H7 (cell line): ENCODE measurements at regions not wholly inside any gene's neighbourhood (a gene's known extent, or its start where the extent isn't known, plus 50 kb on each side); places are given as distances from the start of the nearest gene placed in this dataset.

Experiments
- DNase-seq: peaks from one replicate; pipeline ENCODE4 v3.0.0; 2012
- H3K27me3 ChIP-seq: 2 replicates; pipeline ENCODE4 v1.6.0; 2011; ENCODE audit warnings: mild to moderate bottlenecking, low read length; ENCODE audit not compliant: control insufficient read depth, insufficient read depth
- H3K36me3 ChIP-seq: replicated peaks from 2 replicates; pipeline ENCODE4 v1.5.1; 2011; ENCODE audit warnings: low read length; ENCODE audit not compliant: control insufficient read depth, insufficient read depth
- H3K4me3 ChIP-seq: 2 replicates; pipeline ENCODE4 v1.5.1; 2011; ENCODE audit warnings: low read depth, mild to moderate bottlenecking, control low read depth, low read length, moderate library complexity; ENCODE audit not compliant: insufficient read depth

DNA sequence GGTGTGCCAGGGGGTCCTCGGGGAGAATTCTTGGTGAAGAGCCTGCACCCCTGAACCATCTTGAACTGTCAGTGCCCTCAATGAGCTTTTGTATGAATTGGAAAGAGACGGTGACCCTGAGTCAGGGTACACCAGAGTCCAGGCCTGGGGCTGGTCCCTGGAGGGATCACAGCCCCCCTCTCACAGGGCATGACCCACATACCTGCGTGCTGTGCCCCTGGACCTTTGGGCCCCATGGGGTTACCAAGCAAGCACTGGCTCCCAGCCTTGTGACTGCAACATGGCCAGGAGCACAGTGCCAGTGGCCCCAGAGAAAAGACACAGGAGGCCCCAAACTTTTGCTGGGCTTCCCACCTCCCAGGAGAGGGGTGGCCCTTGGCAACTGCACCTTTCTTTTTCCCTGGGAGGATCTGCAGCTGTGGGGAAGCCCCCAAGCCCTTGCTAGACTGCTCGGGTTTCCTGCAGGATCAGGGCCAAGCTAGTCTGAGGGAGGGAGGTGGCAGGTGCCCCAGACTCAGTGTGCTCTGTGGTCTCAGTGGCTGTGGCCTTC, 153.5 kb downstream of the ZNF248 start:
- Histone ChIP-seq H3K36me3 (no peaks in the 10 kb centered on the region), H3K27me3 (no peaks in the 10 kb centered on the region), H3K4me3 (no peak overlapping the region)
- peak; percentile 4 for DNase-seq

DNA sequence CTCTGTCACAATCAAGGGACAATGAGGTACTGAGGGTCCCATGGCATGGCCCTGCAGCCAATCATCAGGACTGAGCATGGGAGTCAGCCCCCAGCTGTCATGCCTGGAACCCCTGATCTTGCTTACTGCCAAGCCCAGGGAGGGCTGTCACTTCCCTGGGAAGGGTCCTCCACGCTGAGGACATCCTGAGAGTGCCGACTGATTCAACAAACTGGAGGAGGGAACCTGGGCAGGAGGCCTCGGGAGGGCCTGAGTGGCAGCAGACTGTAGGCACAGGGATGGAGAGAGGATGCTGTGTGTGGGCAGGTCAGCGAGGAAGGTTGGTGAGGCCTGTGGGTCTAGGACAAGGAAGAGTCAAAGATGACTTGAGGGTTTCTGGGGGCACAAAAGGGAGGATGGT, 154.3 kb downstream of the ZNF248 start:
- H3K27me3 ChIP-seq, result no peaks in the 10 kb centered on the region
- no peak overlapping the region for H3K4me3 ChIP-seq
- no peak for DNase-seq
- no peaks in the 10 kb centered on the region for H3K36me3 ChIP-seq

DNA sequence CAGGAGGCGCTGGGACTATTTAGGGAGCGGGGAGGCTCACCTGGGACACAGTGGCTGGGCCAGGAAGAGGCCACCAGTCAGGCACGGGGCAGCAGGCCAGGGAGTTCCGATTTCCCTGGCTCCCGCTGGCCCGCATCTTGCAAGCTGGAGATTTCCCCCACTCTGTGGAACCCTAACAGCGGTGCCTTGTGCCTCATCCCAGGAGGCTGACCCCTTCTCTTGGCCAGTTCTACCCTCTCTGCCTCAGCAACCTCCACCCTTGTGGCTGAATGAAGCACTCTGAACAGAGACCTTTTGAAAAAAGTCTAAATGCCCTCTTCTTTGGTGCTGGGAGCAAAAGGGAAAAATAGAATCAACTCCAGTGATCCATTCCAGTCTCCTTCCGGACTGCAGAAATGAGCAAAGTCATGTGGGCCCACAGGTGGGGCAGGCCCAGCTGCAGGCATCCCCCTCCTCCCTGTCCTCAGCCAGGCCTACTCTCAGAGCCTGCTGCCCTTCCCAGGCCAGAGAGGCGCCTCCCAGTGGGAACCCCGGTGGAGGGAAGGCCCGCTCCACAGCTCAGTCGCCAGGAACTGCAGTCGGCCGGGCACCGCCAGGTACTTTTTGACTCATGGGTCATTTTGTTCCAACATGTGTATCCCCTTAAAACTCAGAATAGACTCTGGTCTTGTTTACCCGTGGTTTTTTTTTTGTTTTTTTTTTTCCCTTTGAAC, 155.5 kb downstream of the ZNF248 start:
- Histone ChIP-seq H3K4me3 (no peak overlapping the region), H3K36me3 (no peaks in the 10 kb centered on the region), H3K27me3 (no peaks in the 10 kb centered on the region)
- DNase-seq, result peak; percentile 23

DNA sequence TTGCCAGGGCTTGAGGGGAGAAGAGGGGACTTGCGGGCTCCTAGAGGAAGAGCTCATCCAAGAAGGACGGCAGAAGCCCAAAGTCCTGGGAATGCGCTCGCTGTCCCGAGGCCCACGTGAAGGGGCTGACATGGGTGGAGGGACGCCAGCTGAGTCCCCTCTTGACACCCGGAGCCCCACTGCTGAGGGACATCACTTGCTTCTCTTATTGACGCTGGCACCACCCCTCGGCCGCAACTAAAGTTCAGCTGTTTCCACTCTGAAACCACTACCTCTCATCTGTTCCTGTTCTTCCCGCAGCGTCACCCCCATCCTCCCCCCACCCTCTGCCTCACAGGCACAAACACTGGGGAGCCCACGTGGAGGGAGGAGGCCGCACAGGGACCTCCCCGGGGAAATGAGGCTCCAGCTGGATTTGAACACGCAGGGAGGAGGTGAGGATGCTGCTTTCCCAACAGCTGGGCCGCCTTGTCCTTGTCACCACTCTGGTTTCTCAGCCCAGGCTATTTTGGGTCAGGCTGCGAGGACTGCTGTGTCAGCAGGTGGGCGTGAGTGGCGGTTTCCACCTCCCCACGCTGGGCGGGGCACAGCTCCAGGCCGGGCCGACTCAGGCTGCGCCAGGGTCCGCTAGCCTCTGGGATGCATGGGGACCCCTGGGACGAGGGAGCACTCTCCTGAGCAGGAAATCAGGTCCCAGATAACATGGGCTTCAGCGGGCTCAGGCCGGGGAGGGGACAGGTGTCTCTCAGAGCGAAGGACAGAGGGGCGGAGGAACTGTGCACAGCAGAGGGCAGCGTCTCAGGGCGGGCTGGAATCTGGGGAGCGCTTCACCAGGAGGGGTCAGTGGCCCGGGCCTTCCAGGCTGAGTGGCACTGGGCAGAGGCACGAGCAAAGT, 156.3 kb downstream of the ZNF248 start:
- DNase-seq, result peak; percentile 24
- H3K4me3 ChIP-seq, result no peak overlapping the region
- H3K27me3 ChIP-seq, result no peaks in the 10 kb centered on the region
- no peaks in the 10 kb centered on the region for H3K36me3 ChIP-seq

DNA sequence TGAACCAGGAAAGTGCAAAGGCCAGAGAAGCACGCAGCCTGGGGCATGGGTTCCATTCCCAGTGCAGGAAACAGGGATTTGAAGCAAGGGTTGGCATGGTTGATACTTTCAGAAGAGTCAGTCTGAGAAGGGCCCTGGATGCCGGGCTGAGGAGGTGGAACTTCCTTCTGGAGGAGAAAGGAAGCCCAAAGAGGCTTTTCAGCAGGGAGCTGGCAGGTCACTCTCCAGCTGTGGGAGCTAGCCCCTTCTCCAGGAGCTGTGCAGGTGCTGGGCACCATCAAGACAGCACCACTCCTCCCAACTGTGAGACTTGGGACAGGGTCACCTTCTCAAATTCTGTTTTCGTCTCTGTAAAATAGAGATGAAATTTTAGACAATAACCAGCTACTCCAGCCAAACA, 169.8 kb downstream of the ZNF248 start:
- no peak for DNase-seq
- Histone ChIP-seq H3K36me3 (no peaks in the 10 kb centered on the region), H3K4me3 (no peak overlapping the region), H3K27me3 (no peaks in the 10 kb centered on the region)

DNA sequence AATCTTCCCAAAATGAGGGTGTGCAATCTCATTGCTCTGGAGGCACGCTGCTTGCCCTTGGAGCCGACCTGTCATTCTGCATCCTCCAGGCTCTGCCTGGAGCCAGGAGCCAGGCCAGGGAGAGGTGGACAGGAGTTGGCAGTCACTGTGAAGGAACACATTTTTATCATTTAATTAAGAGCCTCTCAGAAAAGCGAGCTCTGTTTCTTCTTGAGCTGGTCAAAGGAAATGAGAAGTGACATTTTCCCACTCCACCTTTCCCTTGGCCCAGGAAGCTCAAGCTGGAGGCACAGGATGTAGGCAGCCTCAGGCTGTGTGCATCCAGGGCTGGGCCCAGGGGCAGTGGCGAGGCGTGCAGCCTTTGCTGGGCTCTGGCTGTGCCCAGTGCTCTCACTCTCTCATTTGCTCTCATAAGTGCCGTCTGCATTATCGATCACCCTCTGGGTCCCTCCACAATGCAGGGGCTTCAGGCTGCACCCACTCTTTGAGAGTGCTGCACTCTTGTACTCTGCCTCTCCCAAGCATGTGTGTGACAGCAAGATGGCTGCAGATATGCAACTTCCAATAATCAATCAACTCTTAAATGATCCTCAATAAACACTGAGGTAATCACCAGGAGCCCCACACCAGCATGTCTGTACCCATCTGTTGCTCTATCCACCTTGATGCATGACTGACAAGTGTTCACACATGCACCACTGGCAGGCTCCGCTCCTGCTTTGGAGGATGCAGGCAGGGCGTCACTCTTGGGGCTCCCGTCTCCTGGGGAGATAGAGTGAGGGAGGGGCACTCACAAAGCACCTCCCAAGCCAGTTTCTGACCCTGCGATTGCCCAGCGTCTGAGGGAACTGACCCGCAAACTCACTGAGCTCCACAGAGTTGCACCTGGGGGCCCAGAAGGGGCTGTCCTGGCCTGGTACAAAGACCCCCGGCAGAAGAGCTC, 171.4 kb downstream of the ZNF248 start:
- DNase-seq, result no peak
- no peaks in the 10 kb centered on the region for H3K36me3 ChIP-seq
- no peak overlapping the region for H3K4me3 ChIP-seq
- H3K27me3 ChIP-seq, result no peaks in the 10 kb centered on the region

DNA sequence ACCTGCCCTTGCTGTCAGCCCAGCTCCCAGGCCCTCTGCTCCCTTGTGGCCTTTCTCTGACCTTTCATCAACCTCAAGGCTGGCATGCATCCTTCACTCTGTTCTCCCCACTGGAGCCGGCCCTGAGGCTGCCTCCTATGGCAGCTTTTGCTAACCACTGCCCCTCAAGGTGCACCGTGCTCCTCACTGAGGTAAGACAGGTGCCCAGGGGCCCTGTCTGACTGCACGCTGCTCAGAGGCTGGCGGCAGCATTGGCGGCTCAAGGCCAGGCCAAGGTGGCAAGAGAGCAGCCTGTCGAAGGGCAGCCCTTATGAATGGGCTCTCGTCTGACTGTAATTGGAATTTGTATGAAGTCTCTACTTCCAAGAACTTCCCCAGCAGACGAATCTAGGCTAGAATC, 172.6 kb downstream of the ZNF248 start:
- Histone ChIP-seq H3K4me3 (no peak overlapping the region), H3K36me3 (no peaks in the 10 kb centered on the region), H3K27me3 (no peaks in the 10 kb centered on the region)
- DNase-seq, result peak; percentile 3

DNA sequence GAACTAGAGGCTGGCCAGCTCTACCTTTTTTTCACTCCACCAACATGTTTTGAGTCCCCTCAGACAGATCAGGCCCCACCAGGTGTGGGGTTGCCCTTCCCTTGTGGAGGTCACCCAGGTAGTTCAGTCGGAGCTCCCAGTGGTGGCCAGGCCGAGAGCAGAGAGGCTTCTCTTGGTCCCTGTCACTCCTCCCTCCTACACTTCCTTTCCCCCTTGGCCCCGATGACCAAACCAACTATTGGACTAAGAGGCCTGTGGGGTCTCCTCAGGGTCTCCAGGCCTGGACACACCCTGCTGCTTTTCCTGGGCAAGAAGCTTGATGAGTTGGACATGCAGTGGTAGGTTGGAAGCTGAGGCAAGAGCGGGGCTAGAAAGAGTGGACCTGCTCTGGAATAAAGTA, 174.8 kb downstream of the ZNF248 start:
- Histone ChIP-seq H3K27me3 (no peaks in the 10 kb centered on the region), H3K4me3 (no peak overlapping the region), H3K36me3 (no peaks in the 10 kb centered on the region)
- DNase-seq, result peak; percentile 3

DNA sequence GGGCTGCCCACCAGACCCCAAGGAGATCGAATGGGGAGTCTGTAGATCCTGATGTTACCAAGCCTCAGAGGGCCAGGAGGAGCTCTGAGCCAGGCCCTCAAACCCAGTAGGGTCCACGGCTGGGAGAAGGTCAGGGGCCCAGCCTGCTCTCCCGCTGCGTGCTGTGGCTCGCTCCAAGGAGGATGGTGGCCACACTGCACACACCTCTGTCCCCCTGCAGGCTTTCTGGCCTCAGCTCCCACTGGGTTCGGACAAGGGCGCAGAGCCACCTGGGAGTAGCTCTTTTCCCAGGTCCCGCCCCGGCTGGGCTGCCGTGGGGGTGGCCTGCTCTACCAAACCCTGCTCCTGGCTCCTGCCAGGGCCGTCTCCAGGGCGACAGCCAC, 175.8 kb downstream of the ZNF248 start:
- Histone ChIP-seq H3K4me3 (no peak overlapping the region), H3K27me3 (no peaks in the 10 kb centered on the region), H3K36me3 (no peaks in the 10 kb centered on the region)
- DNase-seq, result peak; percentile 18

DNA sequence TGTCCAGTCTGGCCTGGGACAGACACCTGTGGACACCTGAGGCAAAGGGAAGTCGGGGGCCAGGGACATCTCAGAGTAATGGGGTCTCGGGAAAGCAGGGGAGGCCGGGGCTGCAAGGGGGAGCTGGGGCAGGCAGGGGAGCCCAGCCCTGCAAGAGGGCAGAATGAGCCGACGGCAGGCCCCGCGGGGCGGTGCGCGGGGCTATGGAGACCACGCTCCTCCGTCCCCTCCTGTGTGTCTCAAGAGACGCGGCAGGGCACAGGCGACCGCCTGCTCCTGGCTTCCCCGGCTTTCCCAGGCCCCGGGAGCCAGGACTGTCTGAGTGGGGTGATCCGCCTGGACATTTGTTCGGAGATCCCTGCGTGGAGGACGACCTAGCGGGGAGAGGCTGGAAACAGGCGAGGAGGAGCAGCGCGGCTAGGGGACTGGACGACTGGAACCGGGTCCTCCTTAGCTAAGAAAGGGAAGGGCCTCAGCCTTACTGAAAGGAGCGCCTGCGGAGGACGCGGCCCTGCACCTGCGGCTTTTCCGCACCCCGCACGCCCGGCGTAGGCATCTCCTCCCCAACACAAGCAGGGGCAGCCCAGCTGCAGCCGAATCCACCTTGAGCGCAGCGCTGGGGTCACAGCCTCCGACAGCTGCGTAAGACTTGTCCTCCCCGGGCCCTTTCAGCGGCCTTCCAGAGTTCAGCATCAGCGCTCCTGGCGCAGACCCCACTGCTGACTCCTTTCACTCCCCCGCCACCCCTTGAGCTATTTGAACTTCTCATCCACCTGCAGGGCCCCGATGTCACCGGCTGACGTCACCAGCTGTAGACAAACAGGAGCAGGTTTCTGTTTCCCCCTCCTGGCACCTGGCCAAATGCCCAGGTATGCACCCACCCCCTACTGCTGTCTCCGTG, 176.4 kb downstream of the ZNF248 start:
- no peaks in the 10 kb centered on the region for H3K36me3 ChIP-seq
- no peak overlapping the region for H3K4me3 ChIP-seq

DNA sequence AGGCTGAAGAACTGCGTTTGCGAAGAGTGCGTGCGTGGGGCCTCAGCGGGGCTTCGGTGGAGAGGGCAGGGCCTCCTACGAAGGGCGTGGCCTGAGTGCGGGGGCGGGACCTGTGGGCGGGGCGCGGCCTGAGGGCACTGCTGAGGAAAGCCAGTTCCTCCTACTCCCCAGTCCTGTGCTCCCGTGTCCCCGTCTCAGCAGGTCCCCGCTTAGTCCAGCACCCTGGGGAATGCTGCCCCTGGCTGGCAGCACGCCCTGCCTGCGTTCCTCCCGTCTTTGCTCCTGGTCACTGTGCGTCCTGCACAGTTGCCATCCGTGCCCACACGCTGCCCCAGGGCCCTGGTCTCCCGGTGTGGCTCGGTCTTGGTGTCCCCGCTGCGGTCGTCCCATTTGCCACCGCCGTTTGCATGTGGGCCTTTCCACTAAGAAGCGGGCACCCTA, 177.1 kb downstream of the ZNF248 start:
- Histone ChIP-seq H3K27me3 (no peaks in the 10 kb centered on the region), H3K36me3 (no peaks in the 10 kb centered on the region), H3K4me3 (no peak overlapping the region)
- peak; percentile 44 for DNase-seq

More for the DNA sequence above, 176.4 kb downstream of the ZNF248 start:
- peak; percentile 34 for DNase-seq
- no peaks in the 10 kb centered on the region for H3K27me3 ChIP-seq

DNA sequence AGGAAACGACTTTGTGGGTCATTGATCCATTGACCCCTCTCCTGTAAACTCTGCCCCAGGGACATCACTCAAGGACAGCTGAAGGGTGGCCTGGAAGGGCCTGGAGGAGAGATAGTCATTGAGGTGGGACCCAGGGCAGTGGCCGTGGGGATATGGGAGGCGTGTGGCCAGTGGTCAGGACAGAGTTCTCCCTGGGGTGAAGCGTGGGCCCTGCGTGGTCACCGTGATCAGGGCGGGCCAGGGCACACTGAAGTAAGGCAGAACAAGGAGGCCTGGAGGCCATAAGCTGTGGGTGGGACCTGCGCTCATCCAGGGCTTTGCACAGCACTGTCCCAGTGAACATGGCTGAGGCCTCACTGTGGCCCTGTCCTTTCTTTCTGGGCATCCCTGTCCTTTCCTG, 177.9 kb downstream of the ZNF248 start:
- DNase-seq, result no peak
- H3K27me3 ChIP-seq, result no peaks in the 10 kb centered on the region
- H3K36me3 ChIP-seq, result no peaks in the 10 kb centered on the region
- H3K4me3 ChIP-seq, result no peak overlapping the region

DNA sequence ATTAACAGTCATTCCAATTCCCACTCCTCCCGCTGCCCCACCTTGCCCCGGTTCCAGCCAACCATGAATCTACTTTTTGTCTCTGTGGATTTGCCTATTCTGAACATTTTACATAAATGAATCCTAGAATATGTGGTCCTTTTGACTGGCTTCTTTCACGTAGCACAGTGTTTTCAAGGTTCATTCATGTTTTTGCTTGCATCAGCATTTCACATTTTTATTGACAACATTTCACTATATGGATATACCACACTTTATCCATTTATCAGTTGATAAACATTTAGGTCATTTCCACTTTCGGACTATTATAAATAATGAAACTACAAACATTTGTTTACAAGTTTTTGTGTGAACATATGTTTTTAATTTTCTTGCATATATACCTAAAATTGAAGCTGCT, 182.0 kb downstream of the ZNF248 start:
- Histone ChIP-seq H3K4me3 (no peak overlapping the region), H3K36me3 (no peaks in the 10 kb centered on the region), H3K27me3 (no peaks in the 10 kb centered on the region)
- no peak for DNase-seq
